Progenitor cell of endocrine pancreas (in vitro differentiated cells): ENCODE measurements at regions not wholly inside any gene's neighbourhood (a gene's known extent, or its start where the extent isn't known, plus 50 kb on each side); places are given as distances from the start of the nearest gene placed in this dataset.
"Not testable (repeated sequence)": the region's sequence is repeated elsewhere in the genome, so short reads cannot be mapped to it uniquely, and the experiment has no call there.

Experiments used
- DNase-seq: peaks from one replicate; pipeline ENCODE4 v3.0.0; 2021; ENCODE audit warnings: low spot score; ENCODE audit not compliant: unreplicated experiment
- H3K27ac Mint-ChIP-seq: 2 replicates; pipeline ENCODE4 v1.8.0; 2021; ENCODE audit warnings: mild to moderate bottlenecking, moderate library complexity, mixed read lengths
- H3K27me3 Mint-ChIP-seq: 2 replicates; pipeline ENCODE4 v1.8.0; 2021; ENCODE audit warnings: mixed read lengths
- H3K36me3 Mint-ChIP-seq: 2 replicates; pipeline ENCODE4 v1.8.0; 2022; ENCODE audit warnings: mixed read lengths; ENCODE audit not compliant: insufficient read depth
- H3K4me1 Mint-ChIP-seq: 2 replicates; pipeline ENCODE4 v1.8.0; 2021; ENCODE audit warnings: low read depth, mixed read lengths
- H3K4me3 Mint-ChIP-seq: 2 replicates; pipeline ENCODE4 v1.8.0; 2021; ENCODE audit warnings: low read depth, mild to moderate bottlenecking, moderate library complexity, mixed read lengths
- H3K9me3 Mint-ChIP-seq: 2 replicates; pipeline ENCODE4 v1.8.0; 2021; ENCODE audit warnings: low read depth, mixed read lengths
- TF ChIP-seq, protein P1 (sequence below): fragments of 200-600 bp; sonication (generic); IDR thresholded peaks from one replicate; pipeline ENCODE4 v1.5.0; 2021; ENCODE audit warnings: antibody characterized with exemption, mild to moderate bottlenecking; ENCODE audit not compliant: unreplicated experiment

DNA sequence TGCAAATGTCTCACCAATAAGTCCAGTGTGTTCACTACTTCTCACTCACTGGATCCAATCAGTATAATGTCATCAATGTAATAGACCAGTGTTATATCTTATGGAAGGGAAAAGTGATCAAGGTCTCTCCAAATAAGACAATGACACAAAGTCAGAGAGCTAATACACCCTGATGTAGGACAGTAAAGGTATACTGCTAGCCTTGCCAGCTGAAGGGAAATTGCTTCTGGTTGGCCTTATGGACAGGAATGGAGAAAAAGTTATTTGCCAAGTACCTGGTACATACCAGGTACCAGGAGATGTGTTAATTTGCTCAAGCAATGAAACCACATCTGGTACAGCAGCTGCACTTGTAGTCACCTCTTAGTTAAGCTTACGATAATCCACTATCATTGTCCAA lies 141.0 kb downstream of the LTN1 start:
- Mint-ChIP-seq H3K27me3 (no peaks in the 10 kb centered on the region), H3K27ac (no peak overlapping the region), H3K4me1 (peaks cover 2% of the 10 kb centered on the region), H3K4me3 (no peak overlapping the region), H3K9me3 (peaks cover 6% of the 10 kb centered on the region), H3K36me3 (no peaks in the 10 kb centered on the region)
- TF ChIP-seq, protein P1, sequence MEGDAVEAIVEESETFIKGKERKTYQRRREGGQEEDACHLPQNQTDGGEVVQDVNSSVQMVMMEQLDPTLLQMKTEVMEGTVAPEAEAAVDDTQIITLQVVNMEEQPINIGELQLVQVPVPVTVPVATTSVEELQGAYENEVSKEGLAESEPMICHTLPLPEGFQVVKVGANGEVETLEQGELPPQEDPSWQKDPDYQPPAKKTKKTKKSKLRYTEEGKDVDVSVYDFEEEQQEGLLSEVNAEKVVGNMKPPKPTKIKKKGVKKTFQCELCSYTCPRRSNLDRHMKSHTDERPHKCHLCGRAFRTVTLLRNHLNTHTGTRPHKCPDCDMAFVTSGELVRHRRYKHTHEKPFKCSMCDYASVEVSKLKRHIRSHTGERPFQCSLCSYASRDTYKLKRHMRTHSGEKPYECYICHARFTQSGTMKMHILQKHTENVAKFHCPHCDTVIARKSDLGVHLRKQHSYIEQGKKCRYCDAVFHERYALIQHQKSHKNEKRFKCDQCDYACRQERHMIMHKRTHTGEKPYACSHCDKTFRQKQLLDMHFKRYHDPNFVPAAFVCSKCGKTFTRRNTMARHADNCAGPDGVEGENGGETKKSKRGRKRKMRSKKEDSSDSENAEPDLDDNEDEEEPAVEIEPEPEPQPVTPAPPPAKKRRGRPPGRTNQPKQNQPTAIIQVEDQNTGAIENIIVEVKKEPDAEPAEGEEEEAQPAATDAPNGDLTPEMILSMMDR: no peak
- no peak for DNase-seq

DNA sequence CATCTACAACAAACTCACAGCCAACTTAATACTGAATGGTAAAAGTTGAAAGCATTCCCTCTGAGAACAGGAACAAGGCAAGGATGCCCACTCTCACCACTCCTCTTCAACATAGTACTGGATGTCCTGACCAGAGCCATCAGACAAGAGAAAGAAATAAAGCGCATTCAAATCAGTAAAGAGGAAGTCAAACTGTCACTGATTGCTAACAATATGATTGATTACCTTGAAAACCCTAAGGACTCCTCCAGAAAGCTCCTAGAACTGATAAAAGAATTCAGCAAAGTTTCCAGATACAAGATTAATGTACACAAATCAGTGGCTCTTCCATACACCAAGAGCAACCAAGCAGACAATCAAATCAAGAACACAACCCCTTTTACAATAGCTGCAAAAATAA lies 153.4 kb downstream of the LTN1 start:
- not testable (repeated sequence) for H3K27me3 Mint-ChIP-seq, H3K4me3 Mint-ChIP-seq, H3K27ac Mint-ChIP-seq, DNase-seq, H3K36me3 Mint-ChIP-seq, H3K4me1 Mint-ChIP-seq
- H3K9me3 Mint-ChIP-seq: peaks cover 21% of the 10 kb centered on the region

- H3K27ac Mint-ChIP-seq, H3K27me3 Mint-ChIP-seq, DNase-seq, H3K4me1 Mint-ChIP-seq, H3K4me3 Mint-ChIP-seq, H3K36me3 Mint-ChIP-seq: not testable (repeated sequence)
- H3K9me3 Mint-ChIP-seq: peaks cover 21% of the 10 kb centered on the region
Measured at GRCh38 chr21:28837426-28837825, 155.3 kb downstream of the LTN1 start.

- H3K4me3 Mint-ChIP-seq: not testable (repeated sequence)
- H3K27ac Mint-ChIP-seq: peak overlapping the region; percentile 66
Measured at GRCh38 chr21:28836588-28836987, 156.1 kb downstream of the LTN1 start.

DNA sequence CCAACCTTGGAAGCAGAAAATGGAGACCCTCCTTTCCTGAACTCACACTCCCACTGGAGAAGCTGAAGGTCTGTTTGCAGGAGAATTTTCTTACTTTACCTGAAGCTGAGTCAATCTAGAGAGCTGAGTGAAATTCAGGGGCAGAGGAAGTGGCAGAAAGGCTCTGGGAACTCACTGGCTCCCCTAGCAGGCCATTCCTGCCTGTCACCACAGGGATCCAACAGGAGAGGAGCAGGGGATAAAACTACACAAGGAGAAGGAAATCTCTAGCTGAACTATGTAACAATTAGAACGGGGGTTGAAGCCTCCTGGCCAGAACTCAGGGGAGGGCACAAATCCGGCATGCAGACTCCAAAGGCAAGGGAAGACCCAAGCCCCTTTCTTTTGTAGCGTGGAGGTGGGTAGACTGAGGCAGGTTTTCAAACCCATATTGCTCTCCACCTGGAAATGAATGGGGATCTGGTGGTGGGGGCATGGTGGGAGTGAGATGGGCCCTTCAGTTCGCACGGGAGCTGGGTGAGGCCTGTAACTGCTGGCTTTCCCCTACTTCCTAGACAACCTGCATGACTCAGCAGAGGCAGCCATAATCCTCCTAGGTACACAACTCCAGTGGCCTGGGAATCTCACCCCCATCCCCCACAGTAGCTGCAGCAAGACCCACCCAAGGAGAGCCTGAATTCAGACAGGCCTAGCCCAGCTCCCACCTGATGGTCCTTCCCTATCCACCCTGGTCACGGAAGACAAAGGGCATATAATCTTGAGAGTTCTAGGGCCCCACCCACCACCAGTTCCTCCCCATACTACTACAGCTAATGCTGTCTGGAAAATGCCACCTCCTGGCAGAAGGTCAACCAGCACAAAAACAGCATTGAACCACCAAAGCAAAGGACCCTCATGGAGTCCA lies 158.1 kb downstream of the LTN1 start:
- DNase-seq: no peak
- TF ChIP-seq, protein P1: no peak
- H3K9me3 Mint-ChIP-seq: peaks cover 15% of the 10 kb centered on the region

More at GRCh38 chr21:28836588-28836987, 156.1 kb downstream of the LTN1 start:
- not testable (repeated sequence) for H3K4me1 Mint-ChIP-seq, H3K36me3 Mint-ChIP-seq, DNase-seq, H3K27me3 Mint-ChIP-seq
- H3K9me3 Mint-ChIP-seq: peaks cover 21% of the 10 kb centered on the region

GRCh38 chr21:28833609-28834008 lies 159.1 kb downstream of the LTN1 start:
- TF ChIP-seq, protein P1: no peak
- Mint-ChIP-seq H3K4me3 (no peak overlapping the region), H3K4me1 (peaks cover 2% of the 10 kb centered on the region), H3K27ac (no peak overlapping the region), H3K36me3 (no peaks in the 10 kb centered on the region), H3K27me3 (no peaks in the 10 kb centered on the region), H3K9me3 (peaks cover 8% of the 10 kb centered on the region)
- DNase-seq: no peak

More for the DNA sequence above, 158.1 kb downstream of the LTN1 start:
- no peak overlapping the region for H3K4me3 Mint-ChIP-seq
- H3K27me3 Mint-ChIP-seq: no peaks in the 10 kb centered on the region
- no peaks in the 10 kb centered on the region for H3K36me3 Mint-ChIP-seq
- H3K4me1 Mint-ChIP-seq: peaks cover 2% of the 10 kb centered on the region
- H3K27ac Mint-ChIP-seq: no peak overlapping the region

GRCh38 chr21:28833182-28833581 lies 159.5 kb downstream of the LTN1 start:
- TF ChIP-seq, protein P1: no peak
- Mint-ChIP-seq H3K9me3 (peaks cover 8% of the 10 kb centered on the region), H3K4me1 (peaks cover 2% of the 10 kb centered on the region), H3K36me3 (no peaks in the 10 kb centered on the region), H3K27ac (no peak overlapping the region), H3K27me3 (no peaks in the 10 kb centered on the region), H3K4me3 (no peak overlapping the region)
- no peak for DNase-seq
